HG03159 (cell line): ENCODE measurements at regions not wholly inside any gene's neighbourhood (a gene's known extent, or its start where the extent isn't known, plus 50 kb on each side); places are given as distances from the start of the nearest gene placed in this dataset.
"Not testable (repeated sequence)": the region's sequence is repeated elsewhere in the genome, so short reads cannot be mapped to it uniquely, and the experiment has no call there.

ENCODE experiments used
- ATAC-seq: cut with Tn5 transposase; IDR thresholded peaks from one replicate; pipeline ENCODE4 v1.9.1; 2021; ENCODE audit warnings: mild to moderate bottlenecking, moderate library complexity; ENCODE audit not compliant: unreplicated experiment

DNA sequence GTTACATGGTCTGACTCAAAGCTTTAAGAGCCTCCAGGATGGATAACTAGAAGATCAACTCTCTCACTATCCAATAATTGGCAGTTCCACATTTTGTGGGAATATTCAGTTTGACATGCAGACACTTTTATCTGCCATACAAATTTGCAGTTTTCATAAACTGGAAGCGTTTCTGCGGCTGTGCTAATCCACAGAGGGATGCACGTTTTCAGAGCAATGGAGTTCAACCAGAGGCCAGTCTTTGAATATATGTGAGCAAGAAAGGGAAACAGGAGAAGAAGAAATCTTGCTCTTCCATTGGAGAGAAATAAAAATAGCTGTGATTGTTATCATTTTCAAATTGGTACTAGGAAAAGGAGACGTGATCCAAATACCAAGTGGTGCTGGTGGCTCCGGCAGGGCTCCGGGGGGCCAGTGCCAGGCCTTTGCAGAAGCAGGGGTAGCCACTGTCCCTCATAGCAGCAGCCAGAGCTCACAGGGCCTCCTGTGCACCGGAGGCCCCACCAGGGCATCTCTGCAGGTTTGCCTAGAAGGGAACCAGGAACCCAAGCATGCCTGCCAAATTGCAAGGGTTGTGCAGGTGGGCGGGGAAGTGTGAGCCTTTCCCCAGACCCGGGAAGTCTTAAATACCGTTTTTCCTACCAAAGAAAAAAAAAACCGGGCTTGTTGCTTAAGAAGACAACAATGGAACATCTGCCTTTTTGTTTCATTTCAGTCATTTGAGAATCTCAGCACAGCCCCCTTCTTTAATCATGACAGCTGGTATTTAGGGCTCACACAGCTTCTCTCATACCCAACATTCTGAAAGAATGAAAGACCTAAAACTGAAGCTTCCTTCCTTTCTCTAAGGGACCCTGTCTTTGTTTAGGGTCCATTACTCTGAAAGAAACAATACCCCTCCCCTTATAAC lies 791.1 kb upstream of the SOX11 start:
- no peak for ATAC-seq

DNA sequence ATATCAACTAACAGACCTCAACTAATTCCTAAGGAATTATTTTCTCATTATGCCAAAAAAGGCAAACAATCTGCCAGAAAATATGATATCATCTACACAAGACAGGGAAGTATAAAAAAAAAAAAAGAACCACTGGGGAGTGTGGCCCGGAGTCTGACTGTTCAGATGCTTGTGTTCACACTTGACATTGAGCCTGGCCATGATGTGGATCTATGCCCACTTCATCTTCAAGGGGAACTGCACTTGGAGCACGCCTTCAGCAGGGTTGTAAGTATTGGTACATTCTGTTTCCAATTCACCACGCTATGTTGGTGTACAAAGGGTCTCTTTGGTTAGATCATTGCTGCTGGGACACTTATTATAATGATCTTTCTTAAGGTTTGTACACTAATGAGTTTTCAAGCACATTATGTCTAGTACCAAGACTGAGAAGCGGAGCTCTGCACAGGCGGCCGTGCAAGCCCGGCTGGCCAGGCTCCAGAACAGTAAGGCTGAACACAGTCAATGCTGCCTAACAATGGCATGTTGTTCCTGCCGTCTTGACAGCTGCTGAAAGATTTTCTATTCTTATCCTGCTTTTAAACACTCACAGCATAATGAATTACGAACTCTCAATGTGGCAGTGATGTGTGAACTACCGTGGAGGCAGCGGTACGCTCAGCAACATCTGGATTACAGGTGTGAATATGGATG lies 788.4 kb upstream of the SOX11 start:
- no peak for ATAC-seq

DNA sequence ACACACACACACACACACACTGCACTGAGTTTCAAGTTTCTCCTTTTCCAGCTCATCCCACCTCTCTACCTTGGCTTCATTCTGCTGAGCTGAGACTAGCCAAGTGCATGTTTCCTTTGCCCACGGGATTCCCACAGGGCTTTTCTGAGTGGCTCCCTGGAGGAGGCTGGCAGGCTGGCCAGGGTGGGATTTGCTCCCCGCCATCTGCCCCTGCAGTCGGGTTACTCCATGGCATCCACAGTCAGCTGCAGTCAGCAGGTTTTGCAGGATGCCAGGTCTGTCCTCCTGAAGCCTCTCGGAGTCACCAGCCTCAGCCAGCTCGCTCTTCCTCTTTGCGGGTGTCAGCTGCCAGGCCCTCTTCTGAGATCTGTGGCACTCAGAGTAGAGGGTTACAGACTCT lies 783.7 kb upstream of the SOX11 start:
- ATAC-seq: no peak

DNA sequence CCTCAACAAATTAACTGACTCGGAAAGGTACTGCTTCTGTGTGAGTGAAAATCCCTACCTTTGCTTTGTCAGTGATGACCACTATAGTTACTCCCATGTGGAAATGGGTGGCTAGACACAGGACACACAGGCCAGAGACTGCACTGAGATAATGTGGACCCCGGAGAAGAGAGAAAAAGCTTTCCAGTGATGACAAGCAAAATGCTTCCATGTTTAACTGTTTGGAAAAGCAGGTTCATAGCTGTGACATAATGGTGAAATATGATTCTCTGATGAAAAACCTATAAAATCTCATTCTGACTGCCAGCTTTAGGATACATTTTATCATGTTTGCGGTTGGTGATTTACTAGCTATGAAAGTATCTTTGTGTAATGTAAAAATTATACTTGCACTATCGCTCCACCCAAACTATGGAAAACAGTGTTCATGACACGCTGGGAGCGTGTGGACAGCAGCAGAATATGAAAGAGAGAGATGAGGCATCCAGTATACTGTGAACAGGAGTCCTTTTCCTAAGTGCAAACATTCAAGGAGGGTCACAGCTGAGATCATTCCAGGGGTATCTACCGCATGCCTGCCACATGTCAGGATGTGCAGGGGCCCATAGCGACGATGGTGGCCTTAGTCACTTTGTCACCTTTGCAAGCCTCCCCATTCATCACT lies 782.7 kb upstream of the SOX11 start:
- no peak for ATAC-seq

DNA sequence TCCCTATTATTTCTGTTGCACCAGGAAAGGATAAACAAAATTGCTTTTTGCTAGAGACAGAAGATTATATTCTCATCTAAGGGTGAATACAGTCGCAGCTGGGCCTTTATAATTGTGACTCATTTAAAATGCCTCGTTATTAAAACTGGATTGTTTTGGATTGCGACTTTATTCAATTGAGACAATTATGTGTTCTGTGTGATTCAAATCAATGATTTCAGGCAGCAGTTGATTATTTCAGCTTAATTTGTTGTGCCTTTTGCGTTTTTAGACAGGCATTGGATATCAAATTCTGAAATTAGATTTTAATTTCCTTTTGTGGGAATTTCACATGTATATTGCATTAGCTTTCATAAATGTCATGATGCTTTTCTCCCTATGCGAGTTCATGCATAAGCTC lies 778.1 kb upstream of the SOX11 start:
- no peak for ATAC-seq

DNA sequence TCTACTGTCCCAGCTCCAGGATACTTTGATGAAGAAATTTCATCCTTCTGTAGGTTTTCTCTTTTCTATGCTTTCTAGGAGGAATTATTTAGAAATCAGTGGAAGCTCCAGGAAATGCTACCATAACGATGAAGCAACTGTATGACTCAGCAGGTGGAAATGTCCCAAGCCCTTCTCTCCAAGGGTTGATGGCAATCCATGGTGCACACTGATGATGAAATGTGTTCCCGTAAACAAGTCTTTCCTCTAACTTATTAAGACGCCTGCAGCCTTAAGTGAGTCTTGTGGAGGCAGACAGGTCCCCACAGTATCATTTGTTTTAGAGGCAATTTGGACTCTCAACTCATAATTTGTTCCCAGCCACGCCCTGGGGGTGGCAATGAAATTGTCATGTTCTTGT lies 777.6 kb upstream of the SOX11 start:
- no peak for ATAC-seq

DNA sequence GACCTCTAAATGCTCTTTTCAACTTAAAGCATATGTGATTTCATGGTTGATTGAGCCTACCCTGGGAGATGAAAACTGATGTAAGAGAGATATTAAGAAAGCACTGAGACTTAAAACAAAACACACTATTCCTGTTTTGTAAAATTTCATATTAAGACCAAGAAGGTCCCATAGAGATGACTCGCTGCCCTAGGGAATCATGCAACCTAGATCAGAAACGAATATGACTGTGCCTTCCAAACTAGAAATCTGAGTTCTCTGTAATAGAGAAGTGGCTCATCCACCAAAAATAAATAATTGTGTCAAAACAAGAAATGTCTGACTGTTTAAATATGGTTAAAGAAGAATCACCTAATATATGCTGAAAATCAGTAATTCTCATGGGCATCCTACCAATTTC lies 776.8 kb upstream of the SOX11 start:
- ATAC-seq: no peak

DNA sequence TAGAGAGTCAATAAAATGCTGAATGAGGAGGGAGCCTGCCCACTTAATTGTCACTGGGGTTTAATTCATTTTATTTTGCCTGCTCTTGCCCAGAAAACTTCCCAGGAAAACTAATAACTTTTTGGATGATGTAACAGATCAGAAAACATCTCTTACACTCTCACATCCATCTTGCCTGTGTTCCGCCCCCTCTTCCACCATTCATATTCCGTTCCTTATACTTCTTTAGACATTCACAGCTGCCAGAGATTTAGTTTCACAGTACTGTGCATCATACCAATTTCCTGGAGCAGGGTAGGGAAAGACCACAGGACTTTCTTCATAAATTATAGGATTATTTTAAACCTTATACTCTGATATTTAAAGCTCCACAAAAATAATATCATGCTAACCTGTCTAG lies 776.1 kb upstream of the SOX11 start:
- no peak for ATAC-seq

DNA sequence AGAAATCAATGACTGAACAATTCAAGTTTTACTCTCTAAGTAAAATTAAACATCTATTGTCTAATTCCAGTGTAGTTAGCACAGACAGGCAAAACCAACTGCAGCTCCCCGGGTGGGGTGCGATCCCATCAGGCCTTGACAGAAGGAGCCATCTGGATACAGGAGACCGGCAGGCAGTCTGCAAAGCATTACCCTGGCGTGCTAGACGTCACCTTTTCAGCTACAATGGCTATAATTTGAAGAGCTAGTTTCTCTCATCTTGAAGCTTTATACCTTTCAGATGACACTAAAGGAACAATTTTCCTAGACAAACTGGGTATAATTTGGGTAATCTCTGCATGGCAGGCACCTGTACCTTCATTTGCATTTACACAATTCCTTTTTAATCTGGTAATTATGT lies 761.5 kb upstream of the SOX11 start:
- no peak for ATAC-seq

DNA sequence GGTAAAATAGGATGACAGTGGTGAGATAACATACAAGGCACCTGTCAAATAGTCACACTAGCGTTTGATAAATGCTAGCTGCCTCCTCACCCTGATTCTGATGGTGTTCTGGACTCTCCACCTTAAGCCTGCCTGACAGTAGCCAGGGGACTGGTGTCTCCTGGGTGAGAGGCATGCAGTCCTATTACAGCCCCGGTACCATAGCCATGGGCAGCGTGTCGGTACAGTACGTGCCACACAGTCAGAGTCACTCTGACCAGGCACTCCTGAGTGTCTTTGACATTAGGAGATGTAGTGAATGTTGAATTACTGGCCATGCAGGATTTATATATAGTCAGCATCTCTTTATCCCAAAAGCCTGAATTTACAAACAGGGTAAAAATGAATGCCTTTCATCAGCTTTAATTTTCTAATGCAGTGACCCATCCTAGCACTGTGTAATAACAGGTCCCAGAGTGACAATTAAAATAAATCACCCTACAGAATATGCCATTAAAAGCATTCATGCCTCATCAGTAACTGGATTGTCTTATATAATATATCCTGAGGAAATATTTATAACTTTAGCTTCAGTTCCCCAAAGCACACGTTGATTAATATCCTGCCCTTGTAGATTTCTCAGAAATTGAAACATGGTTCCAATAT lies 760.3 kb upstream of the SOX11 start:
- no peak for ATAC-seq

DNA sequence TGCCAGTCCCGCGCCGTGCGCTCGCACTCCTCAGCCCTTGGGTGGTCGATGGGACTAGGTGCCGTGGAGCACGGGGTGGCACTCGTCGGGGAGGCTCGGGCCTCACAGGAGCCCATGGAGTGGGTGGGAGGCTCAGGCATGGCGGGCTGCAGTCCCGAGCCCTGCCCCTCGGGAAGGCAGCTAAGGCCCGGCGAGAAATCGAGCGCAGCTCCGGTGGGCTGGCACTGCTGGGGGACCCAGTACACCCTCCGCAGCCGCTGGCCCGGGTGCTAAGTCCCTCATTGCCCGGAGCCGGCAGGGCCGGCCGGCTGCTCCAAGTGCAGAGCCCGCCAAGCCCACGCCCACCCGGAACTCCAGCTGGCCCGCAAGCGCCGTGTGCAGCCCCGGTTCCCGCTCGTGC lies 756.9 kb upstream of the SOX11 start:
- ATAC-seq: not testable (repeated sequence)

DNA sequence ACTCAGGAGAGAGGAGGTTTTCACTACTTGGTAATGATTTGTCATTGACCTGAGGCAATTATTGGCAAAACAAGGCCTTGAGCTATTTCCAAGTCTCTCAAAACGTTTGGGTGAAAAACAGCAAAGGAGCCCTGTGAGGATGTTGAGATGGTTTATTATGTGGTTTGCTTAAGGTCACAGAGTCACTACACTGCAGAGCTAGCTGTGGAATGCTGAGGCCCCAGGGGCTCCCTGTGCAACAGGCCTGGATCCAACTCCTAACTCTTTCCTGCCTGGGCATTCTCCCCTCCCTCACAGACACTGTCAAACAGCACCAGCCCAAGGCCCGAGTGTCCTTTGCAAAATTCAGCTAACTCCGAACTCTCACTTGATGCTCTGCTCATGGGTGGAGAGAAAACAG lies 754.6 kb upstream of the SOX11 start:
- ATAC-seq: no peak

DNA sequence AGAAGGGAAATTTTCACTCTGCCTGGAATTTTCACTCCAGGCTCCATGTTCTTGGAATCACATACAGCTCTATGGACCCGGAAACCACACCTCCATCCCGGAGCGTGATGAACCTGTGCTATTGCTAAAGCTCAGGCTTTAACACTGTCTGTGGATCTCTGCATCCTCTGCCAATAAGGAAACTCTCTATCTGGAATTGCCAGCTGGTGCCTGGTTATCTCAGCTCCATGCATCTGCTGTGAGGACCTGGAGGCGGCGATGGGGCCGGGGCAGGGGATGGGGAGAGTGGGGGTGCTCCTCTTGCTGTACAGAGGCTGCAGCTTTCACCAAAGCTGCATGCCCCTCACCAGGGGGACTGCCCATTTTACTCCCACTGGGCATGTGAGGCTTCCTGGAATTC lies 754.0 kb upstream of the SOX11 start:
- no peak for ATAC-seq

DNA sequence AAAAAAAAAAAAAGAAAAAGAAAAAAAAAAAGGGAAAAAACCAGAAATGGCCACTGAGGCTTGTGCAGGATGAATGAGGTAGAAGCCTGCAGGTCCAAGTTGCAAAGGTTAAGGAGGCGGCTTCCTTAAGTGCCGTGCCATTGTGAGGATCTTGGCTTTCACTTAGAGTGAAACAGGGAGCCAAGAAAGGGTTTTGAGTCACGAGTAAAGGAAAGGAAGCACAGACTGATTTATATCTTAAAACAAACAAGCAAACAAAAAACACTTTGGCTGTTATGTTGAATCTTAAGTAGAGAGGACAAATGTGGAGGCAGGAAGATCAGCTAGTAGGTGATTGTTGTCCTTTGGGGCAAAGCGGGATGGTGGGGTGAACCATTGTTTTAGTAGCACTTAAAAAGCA lies 749.7 kb upstream of the SOX11 start:
- no peak for ATAC-seq

DNA sequence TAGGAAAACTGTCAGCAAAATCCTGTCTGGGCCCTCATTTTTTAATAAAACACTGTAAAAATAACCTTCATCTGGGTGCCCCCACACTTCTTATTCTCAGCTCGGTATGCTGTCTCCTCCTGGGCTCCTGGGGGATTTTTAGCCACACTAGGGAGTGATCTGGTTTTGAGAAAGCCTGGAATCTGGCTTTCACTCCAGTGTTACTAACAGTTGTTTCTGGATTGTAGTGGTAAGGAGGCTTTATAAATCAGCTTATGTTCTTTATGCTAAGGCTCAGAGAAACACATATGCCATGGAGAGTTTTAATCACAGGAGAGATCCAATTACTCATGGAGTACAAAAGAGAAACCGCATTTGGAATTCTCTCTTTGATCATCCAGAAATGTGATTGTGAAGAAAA lies 744.3 kb upstream of the SOX11 start:
- no peak for ATAC-seq

DNA sequence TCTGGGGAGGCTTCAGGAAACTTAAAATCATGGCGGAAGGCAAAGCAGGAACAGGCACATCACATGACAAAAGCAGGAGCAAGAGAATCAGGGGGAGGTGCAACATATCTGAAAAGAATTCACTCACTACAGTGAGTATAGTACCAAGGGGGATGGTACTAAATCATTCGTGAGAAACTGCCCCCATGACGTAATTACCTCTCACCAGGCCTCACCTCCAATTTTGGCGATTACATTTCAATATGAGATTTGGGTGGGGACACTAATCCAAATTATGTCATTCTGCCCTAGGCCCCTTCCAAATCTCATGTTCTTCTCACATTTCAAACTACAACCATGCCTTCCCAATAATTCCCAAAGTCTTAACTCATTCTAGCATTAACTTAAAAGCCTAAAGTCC lies 740.8 kb upstream of the SOX11 start:
- ATAC-seq: no peak

DNA sequence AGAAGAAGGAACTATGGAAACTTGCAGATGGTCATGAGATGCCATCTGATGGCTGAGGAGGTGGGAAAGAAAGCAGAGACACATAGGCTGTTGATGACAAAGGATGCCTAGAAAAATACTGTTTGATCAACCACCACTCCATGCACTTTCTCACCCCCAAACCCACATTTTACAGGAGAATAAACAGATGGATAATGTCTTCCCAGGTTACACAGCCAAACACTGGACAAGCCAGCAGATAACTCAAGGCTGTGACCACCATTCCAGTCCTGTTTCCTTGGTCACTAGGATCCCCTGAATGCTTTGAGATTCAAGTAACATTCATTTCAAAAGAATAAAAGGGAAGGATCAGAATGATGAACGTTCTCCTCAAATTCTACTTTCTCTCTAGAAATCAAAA lies 733.0 kb upstream of the SOX11 start:
- no peak for ATAC-seq

DNA sequence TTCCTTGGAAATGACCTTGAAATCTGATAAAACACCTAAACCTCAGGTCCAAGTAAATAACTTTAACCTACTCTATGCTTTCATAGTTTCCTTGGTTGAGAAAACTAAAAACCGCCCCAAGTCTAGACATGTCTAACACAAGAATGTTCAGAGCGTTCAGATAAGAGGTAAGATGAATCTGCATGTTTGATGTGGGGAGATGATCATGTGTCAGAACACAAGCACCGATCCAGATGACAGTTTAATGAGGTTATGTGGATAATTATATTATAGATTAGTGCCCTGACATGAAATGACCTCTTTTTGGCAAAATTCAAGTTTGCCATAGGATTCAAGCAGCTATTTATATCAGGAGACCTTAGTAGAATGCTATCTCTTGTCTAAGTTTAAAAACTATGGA lies 729.8 kb upstream of the SOX11 start:
- ATAC-seq: no peak

DNA sequence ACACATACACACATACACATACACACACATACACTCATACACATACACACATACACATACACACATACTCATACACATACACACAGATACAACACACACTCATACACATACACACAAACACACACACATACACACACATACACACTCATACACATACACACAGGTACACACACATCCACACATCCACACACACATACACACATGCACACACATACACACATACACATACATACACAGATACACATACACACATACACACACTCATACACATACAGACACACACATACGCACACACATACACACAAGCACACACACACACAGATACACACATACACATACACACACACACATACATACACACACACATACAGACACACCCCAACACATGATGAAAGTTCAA lies 729.1 kb upstream of the SOX11 start:
- no peak for ATAC-seq

DNA sequence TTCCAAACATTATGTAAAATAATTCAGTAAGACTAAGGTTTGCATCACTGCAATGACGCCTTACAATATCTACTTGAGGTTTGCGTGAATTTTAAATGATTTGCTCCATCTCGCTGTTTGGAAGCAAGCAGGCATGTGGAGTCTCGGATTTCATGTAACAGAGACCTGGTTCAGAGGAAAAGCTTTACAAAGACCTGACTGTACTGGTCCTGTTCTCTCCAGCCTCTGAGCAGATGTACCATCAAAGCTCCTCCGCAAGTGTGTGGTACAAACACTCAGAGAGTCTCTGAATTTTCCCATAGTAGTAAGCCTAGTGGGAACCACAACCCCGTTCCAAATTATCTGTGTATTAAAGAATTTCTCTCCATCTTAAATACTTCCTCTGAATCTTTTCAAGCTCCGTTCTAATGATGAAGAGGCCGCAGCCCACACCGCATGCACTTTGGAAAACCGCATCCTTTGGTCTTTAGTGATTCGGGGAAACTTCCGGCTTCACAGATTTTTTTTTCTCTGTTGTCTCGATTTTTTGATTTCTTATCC lies 728.1 kb upstream of the SOX11 start:
- no peak for ATAC-seq

DNA sequence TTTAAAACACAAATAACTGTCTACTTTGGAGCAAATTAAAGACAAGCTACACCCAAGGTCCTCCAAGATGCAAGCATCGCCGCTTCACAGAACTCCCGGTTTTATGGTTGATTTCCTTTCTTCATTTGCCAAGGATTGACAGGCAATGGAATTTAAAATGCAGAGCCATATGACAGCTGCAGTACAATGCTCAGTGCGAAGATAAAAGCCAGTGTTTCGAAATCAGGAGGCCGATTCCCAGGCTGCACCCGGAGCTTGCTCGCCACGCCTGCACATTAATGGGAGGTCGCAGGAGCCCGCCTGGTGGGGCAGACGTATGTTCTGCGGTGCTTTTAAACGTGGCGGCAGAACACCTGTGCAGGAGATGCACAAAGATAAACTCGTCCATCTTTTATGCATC lies 727.6 kb upstream of the SOX11 start:
- no peak for ATAC-seq
